IPS-NIHi7 (cell line): ENCODE measurements at regions not wholly inside any gene's neighbourhood (a gene's known extent, or its start where the extent isn't known, plus 50 kb on each side); places are given as distances from the start of the nearest gene placed in this dataset.

Source experiments
- DNase-seq: peaks from one replicate; pipeline ENCODE4 v3.0.0; 2012; ENCODE audit warnings: mixed read lengths; ENCODE audit errors: extremely low spot score

- no peak for DNase-seq
Measured at GRCh38 chr9:81193362-81194339, 495.7 kb downstream of the TLE1 start.

DNA sequence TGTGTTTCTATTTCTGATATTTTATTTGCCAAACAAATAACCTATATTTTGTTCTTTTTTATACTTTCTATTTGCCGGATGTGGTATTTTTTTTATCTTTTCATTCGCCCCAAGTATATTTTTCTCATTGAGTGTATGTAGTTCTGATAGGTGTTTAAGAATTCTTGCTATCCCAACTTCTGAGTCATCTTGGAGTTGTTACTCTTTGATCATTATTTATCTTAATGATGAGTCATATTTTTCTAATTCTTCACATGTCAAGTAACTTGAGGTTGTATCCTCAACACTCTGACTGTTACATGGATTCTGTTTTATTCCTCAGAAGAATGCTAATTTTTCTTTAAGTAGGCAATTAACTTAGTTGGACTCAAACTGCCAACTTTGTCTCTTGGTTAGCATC is 498.1 kb downstream of the TLE1 start:
- no peak for DNase-seq

DNA sequence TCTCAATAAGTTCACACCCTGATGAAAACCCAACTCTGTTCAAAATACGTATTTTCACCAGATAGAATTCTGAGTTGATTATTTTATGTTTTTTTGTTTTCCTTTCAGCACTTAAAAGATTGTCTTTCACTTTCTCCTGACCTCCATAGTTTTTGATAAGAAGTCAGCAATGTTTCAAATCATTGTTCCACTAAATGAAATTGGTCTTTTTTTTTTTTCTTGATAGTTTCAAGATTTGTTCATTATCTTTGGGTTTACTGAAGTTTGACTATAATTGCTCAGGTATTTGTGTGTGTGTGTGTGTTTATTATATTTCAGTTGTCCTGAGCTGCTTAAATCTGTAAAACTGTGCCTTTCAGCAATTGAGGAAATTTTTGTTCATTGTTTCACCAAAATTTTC is 498.7 kb downstream of the TLE1 start:
- DNase-seq, result no peak

- DNase-seq, result no peak
Measured at GRCh38 chr9:81183761-81184160, 505.6 kb downstream of the TLE1 start.

DNA sequence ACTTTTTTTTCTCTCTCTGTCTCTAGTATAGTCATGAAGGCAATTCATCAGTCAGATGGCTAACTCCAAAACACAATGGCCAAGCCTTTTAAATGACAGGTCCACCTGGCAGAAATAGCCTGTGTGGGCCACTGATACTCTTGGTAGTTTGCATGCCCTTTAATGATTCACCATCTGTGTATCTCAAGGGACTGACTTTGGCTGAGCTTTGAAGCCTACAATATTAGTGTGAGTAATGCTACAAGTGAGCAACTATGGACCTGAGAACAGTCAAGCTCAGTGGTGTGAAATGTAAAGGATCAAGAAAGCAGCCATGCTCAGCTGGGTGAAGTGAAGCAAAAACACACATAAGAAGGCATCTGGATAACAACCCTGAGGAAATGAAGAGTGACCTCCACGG is 506.9 kb downstream of the TLE1 start:
- no peak for DNase-seq

DNA sequence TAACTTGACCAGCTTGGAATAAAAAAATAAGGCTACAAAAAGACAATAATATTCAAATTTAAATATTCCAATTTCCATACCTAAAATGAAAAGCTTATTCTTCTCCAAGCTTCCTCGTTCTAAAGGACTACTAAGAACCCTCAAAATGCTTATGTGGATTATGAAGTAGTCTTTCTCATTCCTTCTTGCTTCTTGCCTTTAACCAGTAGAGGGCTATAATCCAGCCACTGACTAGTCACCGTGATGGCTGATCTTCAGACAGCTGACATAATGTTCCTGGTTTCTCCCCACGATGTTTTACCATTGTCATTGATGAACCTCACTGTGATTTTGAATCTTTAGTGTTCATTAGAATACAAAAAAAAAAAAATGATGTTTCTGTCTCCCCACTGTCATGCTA is 515.3 kb downstream of the TLE1 start:
- peak; percentile 17 for DNase-seq

DNA sequence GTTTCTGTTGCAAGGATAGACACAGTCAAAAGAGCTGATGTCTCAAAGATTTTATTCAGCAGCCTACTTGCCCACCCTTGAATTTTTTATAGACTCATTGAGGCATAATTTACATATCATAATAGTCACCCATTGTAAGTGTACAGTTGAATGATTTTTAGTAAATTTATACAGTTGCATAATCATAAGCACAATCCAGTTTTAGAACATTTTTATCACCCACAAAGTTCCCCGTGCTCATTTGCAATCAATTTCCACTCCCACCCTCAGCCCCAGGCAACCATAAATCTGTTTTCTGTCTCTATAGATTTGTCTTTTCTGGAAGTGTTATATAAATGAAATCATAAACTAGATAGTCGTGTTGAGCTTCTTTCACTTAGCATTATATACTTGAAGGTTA is 517.7 kb downstream of the TLE1 start:
- DNase-seq, result no peak

DNA sequence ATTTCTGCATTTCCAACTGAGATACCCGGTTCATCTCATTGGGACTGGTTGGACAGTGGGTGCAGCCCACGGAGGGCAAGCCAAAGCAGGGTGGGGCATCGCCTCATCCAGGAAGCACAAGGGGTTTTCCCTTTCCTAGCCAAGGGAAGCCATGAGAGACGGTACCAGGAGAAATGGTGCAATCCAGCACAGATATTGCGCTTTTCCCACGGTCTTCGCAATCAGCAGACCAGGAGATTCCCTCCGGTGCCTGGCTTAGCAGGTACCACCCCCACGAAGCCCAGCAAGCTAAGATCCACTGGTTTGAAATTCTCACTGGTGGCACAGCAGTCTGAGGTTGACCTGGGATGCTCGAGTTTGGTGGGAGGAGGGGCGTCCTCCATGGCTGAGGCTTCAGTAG is 527.0 kb downstream of the TLE1 start:
- DNase-seq, result no peak

- no peak for DNase-seq
Measured at GRCh38 chr9:81156381-81156780, 533.0 kb downstream of the TLE1 start.

DNA sequence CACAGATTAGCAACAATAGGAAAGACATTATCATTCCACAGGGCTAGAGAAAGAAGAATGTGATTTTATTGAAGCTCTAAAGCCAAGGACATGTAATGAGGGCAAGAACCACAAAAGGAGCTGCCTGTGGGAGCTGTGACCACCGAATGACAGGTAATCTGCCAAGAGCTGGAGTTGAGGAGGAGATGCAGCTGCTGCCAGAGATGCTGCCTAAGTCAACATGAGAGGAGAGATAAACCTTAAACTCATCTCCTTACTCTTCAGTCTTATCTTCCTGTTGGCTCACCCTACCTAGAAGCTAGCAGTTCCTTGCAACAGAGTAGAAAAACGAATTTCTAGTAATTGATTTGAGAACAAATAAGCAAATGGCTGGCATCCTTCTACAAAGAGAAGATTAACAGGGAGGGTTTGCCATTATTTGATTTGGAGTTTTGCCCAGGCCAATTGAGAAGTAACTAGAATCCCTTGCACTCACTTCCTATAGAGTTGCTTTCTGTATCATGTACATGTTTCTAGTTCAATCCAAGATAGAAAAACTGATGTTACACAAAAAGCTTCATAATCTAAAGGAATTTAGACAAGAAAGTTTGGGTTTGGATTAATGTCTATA is 539.2 kb downstream of the TLE1 start:
- DNase-seq, result no peak

- no peak for DNase-seq
Measured at GRCh38 chr9:81146684-81147337, 542.5 kb downstream of the TLE1 start.

GRCh38 chr9:81146241-81146640 is 543.1 kb downstream of the TLE1 start:
- DNase-seq, result no peak

GRCh38 chr9:81145331-81145963 is 543.9 kb downstream of the TLE1 start:
- no peak for DNase-seq

- no peak for DNase-seq
Measured at GRCh38 chr9:81141961-81142360, 547.4 kb downstream of the TLE1 start.

- DNase-seq, result no peak
Measured at GRCh38 chr9:81137976-81138568, 551.3 kb downstream of the TLE1 start.

DNA sequence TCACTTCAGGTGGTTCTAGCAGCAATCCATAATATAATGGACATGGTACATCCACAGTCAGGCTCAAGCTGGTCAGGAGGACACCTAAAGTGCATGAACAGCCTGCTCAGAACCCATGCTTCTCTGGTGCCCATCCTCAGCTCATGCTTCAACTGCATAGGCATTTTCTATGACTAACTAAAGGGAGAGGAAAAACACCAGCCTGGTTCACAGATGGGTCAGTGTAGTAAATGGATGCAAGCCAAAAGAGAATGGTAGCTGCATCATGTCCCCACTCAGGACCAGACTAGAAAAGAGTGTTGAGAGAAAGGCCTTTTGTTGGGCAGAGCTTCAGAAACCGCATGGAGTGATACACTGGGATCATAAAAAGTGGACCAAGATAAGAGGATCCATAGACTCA is 556.6 kb downstream of the TLE1 start:
- DNase-seq, result no peak

GRCh38 chr9:81132318-81132717 is 557.0 kb downstream of the TLE1 start:
- no peak for DNase-seq

DNA sequence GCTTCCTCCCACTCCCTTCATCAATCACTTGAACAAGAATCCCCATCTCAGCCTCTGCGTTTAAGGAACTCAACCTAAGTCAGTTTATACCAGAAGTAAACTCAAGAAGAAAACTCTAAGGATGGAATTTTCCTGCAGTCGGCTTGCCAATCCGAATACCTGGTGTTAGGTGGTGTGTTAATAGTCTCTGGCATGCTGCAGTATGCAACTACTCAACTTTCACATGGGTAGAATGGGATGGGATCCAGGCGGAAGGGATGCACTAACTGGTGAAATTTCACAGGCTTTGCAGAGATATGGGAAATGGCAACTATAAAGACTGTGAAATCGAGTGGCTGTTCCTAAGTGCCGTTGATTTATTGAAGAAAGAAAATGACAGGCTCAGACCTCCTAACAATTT is 560.6 kb downstream of the TLE1 start:
- no peak for DNase-seq

GRCh38 chr9:81125446-81126092 is 563.8 kb downstream of the TLE1 start:
- DNase-seq, result no peak

DNA sequence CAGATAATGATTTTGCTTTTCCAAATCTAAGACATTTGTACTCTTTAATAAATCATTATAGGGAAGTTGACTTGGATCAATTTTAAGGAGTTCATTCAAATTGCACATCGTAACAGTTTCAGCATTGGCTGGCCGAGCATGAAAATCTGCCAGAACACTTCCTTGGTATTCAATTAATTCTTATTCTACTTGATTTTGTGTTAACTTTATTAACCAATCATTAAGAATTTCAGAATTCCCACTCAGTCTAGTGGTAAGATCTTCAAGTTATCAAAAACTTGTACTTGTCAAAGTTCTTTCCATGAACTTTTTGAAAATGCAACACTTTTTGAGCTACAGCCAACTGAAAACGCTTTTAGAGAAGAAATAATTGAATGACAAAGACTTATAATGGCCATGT is 565.8 kb downstream of the TLE1 start:
- DNase-seq, result no peak

DNA sequence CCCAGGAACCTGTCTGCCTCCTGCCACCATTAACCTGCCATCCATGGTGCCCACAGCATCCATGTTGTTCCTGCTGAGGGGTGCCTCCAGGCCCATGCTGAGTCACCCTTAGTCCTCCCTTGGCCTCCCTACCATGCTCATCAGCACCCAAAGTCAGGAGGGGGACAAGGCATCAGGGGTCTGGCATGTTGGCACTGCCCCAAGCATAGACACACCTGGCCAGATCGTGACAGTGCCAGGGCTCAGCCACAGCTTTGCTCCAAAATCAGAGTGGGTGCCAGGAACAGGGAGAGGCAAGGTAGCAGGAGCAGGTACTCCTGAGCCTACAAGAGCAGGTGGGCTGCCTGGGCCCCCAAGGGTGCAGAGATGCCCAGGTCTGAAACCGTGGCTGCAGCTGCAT is 566.6 kb downstream of the TLE1 start:
- no peak for DNase-seq
